GM19043 (cell line): ENCODE measurements at regions not wholly inside any gene's neighbourhood (a gene's known extent, or its start where the extent isn't known, plus 50 kb on each side); places are given as distances from the start of the nearest gene placed in this dataset.

Source experiments
- ATAC-seq: cut with Tn5 transposase; IDR thresholded peaks from one replicate; pipeline ENCODE4 v1.9.1; 2021; ENCODE audit warnings: low read depth; ENCODE audit not compliant: unreplicated experiment

GRCh38 chr2:220499225-220499624 is 871.8 kb downstream of the SLC4A3 start:
- ATAC-seq: no peak

DNA sequence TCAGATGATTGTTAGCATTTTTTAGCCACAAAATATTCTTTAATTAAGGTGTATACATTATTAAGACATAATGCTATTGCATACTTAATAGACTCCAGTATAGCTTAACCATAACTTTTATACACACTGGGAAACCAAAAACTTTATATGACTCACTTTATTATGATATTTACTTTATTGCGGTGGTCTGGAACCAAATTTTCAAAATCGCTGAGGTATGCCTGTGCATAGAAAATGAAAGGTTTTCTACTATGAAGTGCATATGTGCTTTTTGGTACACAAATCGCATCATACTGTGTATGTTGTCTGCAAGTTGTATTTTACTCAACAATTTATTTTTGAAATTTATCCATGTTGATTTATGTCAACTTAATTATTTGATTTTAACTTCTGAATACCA is 875.1 kb downstream of the SLC4A3 start:
- ATAC-seq: no peak

- no peak for ATAC-seq
These were observed 876.0 kb downstream of the SLC4A3 start for GRCh38 chr2:220503431-220503830.

DNA sequence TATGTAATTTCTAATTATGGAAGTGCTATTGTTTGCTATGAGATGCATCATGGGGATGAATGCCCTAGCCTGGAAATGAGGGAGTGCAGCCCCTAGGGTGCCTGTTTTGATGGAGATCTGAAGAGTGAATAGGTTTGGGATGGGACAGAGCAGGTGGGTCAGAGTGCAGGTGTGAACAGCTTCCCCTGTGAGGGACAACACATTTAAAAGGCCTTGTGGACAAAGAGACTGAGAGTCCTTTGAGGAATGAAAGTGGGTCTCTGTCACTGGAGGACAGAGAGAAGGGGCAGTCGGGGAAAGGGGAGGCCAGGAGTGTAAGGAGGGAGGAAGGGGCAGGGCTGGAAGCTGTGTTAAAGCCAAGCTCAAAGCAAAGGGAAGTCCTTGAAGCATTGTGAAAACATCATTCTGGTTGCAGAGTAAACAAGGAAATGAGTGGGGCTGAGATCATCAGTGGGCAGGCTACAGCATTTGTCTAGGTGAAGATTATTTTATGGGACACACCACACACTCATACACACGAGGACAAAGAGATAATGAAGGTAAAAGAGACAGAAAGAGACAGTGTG is 877.6 kb downstream of the SLC4A3 start:
- no peak for ATAC-seq

- ATAC-seq: no peak
These were observed 879.0 kb downstream of the SLC4A3 start for GRCh38 chr2:220506466-220506865.

- ATAC-seq: no peak
These were observed 881.8 kb downstream of the SLC4A3 start for GRCh38 chr2:220509096-220509757.

DNA sequence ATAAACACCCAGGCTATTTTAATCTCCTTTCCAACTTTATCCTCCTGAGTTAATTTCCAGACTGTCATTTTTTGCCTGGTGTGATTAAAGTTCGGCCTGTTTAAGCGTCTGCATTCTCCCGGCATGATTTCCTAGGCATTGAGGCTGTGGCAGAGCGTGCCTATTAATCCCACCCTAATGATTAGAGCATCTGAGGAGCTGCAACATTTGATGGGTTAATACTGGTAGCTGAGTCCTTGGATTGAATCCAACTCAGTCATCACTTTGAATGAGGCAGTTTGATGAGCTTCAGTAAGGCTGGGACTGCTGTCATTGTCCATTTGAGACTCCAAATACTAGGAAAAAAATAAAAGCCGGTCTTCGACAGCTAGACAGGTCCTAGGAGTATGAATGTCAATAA is 882.5 kb downstream of the SLC4A3 start:
- ATAC-seq: no peak

DNA sequence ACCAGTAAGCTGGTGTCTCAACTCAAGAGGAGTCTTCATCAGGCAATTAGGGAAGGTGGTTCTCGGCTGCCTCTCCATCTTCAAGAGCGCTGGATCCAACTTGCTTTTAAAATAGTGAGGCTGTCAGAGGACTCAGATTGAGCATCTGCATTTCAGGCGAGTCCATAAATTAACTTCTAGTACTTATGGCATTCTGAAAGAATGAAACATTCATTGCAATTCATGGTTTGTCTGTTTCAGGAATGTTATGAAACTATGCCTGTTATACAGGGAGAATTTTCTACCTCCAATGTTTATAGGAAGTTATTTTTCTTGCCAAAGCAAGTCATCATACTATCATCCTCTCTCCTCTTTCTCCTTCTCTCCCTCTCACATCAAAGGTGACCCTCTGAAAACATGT is 883.2 kb downstream of the SLC4A3 start:
- no peak for ATAC-seq

- ATAC-seq: no peak
These were observed 885.0 kb downstream of the SLC4A3 start for GRCh38 chr2:220512419-220512818.

GRCh38 chr2:220513573-220514288 is 886.3 kb downstream of the SLC4A3 start:
- ATAC-seq: no peak

GRCh38 chr2:220521551-220521950 is 894.1 kb downstream of the SLC4A3 start:
- ATAC-seq: no peak

DNA sequence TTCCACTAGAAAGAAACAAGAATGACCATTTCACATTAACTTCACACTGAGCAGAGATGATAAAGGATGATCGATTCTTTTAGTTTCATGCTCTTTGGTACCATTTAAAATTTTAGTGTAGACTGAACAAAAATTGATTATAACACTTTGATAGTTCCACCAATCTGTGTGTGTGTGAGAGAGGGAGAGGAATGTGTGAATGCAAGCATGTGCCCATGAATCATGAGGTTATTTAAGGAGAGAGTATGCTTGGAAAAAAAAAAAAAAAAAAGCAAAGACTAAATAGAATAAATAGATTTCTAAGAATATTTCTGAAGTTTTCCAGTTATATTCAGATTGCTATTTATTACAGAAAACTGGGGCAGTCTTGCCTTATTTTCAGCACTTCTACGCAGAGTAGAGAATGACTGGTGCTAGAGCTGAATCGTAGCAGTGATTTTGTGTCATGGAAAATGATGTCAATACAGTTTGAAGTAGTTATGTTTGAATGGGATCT is 900.8 kb downstream of the SLC4A3 start:
- ATAC-seq: no peak

- ATAC-seq: no peak
These were observed 903.8 kb downstream of the SLC4A3 start for GRCh38 chr2:220531216-220531615.

- no peak for ATAC-seq
These were observed 906.1 kb downstream of the SLC4A3 start for GRCh38 chr2:220533485-220533884.

DNA sequence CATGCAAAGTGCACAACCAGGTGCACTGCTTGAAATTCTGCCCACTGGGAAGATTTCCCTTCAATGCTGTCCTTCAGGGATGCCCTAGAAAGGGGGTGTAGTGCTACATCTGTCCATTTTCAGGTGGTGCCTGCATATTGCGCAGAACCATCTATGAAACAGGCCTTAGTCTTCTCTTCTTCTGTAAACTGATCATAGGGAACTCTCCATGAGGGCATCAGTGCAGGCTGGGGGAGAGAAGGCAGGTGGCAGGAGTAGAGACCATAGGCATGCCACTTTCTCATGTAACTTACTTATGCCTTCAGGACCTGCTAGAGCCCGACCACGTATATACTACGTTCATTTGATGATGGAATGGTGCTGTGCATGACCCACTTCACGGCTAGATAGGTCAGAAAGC is 912.1 kb downstream of the SLC4A3 start:
- no peak for ATAC-seq

DNA sequence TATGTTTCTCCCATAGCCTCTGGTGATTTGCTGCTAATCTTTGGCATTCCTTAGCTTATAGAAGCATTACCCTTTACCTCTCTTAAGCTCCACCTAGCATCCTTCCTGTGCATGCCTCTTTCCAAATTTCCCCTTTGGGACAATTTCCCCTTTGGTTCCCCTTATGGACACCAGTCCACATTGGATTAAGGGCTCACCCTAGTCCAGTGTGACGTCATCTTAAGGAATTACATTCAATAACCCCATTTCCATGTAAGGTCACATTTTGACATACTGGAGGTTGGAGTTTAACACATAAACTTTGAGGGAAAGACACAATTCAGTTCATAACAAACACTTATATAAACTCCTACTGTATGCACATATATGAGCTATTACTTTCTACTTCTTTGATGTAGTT is 916.6 kb downstream of the SLC4A3 start:
- no peak for ATAC-seq

DNA sequence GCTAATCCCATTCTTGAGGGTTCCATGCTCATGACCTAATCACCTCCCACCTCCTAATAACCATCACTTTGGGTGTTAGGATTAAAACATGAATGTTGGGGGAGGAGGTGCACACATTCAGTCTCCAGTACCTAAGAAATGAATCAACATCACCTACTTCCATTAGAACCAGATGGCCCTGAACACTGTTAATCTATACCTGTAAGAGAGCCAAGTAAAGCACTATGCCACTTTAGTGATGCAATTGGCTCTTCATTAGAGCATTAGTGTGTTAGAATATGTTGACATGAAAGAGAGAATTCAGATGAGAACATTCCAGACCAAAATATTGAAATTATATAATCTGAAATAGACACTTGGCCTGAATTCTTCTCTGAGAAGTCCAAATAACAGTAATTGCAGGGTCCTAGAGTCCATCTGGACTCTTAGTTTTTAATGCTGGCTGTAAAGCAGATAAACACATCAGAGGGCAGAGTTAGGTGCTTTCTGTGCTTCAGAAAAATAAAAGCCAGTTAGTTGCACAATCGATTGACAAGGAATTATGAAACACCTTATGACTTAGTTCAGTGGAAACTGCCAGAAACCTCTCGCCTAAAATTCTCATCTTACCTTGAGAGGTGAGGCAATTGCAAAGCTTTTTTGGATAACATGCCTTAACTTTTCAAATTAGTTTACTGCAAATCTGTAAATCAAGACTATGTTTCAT is 923.7 kb downstream of the SLC4A3 start:
- no peak for ATAC-seq

DNA sequence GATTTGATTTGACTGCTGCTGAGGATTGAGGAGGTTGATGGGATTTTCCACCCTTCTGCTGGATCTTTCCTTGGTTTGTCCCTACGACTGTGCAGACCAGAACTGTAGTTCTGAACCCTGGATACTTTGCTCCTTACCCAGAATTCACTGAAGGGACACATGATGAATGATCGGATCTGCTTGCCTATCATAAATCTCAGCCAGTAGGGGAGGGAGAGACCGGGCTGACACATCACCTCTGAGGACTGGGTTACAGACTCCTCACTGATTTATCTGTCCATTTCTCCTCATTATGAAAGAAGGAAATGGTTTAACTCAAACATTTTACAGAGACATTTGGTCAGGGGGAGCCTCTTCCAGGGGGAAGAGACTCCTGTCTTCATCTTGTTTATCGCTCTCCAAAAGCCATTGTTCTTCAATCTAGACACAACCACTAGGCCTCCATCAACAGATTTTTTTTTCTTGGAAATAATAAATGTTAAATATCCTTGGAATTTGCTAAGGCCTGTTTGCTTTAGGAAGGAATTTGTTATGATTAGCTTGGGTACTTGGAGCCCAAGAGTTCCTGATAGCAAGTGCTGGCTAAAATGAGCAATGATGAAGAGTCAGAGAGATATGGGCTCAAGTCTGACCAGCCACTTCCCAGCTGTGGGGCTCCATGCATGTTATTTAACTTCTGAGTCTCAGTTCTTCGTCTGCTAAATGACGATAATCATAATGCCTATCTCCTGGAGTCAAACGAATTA is 925.5 kb downstream of the SLC4A3 start:
- ATAC-seq: no peak

DNA sequence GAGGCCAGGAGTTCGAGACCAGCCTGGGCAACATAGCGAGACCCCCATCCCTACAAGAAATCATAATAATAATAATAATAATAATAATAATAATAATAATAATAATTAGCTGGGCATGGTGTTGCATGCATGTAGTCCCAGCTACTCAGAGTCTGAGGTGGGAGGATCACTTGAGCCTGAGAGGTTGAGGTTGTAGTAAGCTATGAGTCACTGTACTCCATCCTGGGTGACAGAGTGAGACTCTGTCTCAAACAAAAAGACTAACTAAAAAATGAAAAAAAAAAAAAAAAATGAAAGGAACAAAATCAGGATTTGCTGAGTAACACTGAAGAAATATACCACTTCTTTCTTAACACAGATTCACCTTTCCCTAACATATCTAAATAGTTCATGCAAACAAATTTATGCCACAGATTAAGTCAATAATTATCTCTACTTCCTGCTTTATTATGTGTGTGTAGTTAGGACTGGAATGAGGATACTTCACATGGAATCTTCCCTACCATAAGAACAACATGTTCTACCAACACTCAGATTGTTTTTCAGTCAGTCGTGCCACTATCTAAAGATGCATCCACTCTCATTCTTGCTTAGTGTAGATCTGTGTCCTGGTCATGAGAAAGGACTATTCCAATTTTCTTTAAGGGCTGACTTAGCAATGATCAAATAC is 928.7 kb downstream of the SLC4A3 start:
- ATAC-seq: no peak

DNA sequence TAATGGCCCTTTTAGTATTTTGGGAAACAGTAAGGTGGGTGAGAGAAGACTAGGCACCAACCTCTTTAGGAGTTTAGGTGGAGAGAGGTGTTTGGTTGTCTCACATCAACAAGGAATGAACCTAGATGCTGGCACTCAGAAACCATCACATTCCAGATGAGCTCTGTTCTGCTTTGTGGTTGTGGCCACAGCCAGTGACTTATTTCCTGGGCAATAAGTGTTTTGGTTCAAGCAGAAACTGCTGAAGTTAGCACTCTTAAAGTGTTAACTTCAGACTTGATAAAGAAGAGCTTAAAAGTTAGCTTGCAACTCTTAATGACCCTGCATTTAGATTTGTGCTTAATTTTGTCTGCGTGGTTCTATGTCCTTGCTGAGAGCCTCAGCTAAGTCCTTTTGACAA is 929.2 kb downstream of the SLC4A3 start:
- no peak for ATAC-seq
